ENCODE measurements at regions not wholly inside any gene's neighbourhood (a gene's known extent, or its start where the extent isn't known, plus 50 kb on each side); places are given as distances from the start of the nearest gene placed in this dataset.

GRCh38 chr4:14387647-14388046 is 614.6 kb upstream of the CPEB2 start:
- TF ChIP-seq CTCF (IDR thresholded peaks at IDR 0.05) (no peak), POLR2A (IDR thresholded peaks at IDR 0.05) (no peak), POLR2AphosphoS5 (IDR thresholded peaks at IDR 0.05; ENCODE audit: insufficient read depth in 1 of 2, low read depth in 1 of 2) (no peak)

Measured in vagina (tissue), 2 donors.